ENCODE measurements at regions not wholly inside any gene's neighbourhood (a gene's known extent, or its start where the extent isn't known, plus 50 kb on each side); places are given as distances from the start of the nearest gene placed in this dataset.

DNA sequence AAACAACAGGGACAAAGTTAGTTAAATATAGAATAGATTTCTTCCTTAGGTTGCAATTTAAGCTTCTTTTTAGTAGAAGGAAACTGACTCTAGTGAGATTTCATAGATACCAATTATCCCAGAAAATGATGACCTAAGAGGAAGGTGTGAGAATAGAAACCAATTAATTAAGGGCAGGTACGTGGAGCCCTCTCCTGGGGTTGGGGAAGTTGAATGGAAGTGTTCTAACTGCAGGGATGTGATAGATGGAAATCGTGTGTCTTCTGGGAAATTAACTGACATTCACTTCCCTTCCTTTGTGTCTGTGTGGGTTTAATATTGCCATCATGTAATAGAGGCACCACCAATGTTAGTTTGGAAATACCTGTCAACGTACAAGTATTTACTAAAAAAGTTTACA, 204.1 kb upstream of the ANK2 start:
- no CpG with 5 or more reads among the region's 3 CpGs for WGBS (ENCODE audit: extremely low coverage, insufficient read length, low lambda C conversion rate)
- Histone ChIP-seq H3T11ph (ENCODE audit: low read length) (no peak overlapping the region), H4K91ac (ENCODE audit: insufficient read length, low read depth, low read length) (no peak overlapping the region), H3K79me2 (ENCODE audit: insufficient read depth, low read length) (peaks cover 3% of the 10 kb centered on the region; the same call in 1 of the 2 replicates), H3K4ac (ENCODE audit: low read depth, low read length) (no peak overlapping the region), H3K23ac (ENCODE audit: insufficient read length, low read depth, low read length) (no peak overlapping the region), H4K20me1 (ENCODE audit: control insufficient read depth, insufficient read depth, insufficient read length) (no peaks in the 10 kb centered on the region), H3K27me3 (ENCODE audit: insufficient read depth, low read length) (no peaks in the 10 kb centered on the region), H2AK5ac (ENCODE audit: insufficient read length, low read length) (no peak overlapping the region), H2BK15ac (ENCODE audit: low read depth, low read length) (no peak overlapping the region), H3K9ac (ENCODE audit: extremely low read depth, insufficient read length, low read length) (no peak overlapping the region), H3K4me2 (ENCODE audit: insufficient read depth, insufficient read length, low read length) (no peak overlapping the region), H3K56ac (ENCODE audit: insufficient read length, low read depth, low read length) (no peak overlapping the region), H2AFZ (ENCODE audit: low read length) (no peak overlapping the region), H4K8ac (replicated peaks; ENCODE audit: insufficient read length, low read depth, low read length) (no peak overlapping the region), H2BK120ac (ENCODE audit: low read depth, low read length, poor library complexity, severe bottlenecking) (no peak overlapping the region), H3K4me1 (ENCODE audit: insufficient read depth, low read length) (peaks cover 3% of the 10 kb centered on the region; the same call in 1 of the 2 replicates), H3K23me2 (ENCODE audit: insufficient read length, low read depth, low read length, poor library complexity, severe bottlenecking) (no peaks in the 10 kb centered on the region), H3K18ac (ENCODE audit: insufficient read length, low read depth, low read length) (no peak overlapping the region), H3K27ac (ENCODE audit: insufficient read length, low read depth, low read length) (no peak overlapping the region), H2BK20ac (ENCODE audit: low read depth, low read length, poor library complexity, severe bottlenecking) (no peak overlapping the region), H3K14ac (ENCODE audit: insufficient read depth, low read length) (no peak overlapping the region), H4K5ac (ENCODE audit: insufficient read length, low read depth, low read length) (no peak overlapping the region), H3K9me3 (ENCODE audit: control insufficient read depth, low read depth, low read length) (no peaks in the 10 kb centered on the region), H2BK5ac (ENCODE audit: insufficient read length, low read length) (no peak overlapping the region), H3K79me1 (ENCODE audit: insufficient read depth, low read depth, low read length, poor library complexity, severe bottlenecking) (no peaks in the 10 kb centered on the region), H2BK12ac (ENCODE audit: insufficient read length, low read depth, low read length) (no peak overlapping the region)
- TF ChIP-seq, protein P1, sequence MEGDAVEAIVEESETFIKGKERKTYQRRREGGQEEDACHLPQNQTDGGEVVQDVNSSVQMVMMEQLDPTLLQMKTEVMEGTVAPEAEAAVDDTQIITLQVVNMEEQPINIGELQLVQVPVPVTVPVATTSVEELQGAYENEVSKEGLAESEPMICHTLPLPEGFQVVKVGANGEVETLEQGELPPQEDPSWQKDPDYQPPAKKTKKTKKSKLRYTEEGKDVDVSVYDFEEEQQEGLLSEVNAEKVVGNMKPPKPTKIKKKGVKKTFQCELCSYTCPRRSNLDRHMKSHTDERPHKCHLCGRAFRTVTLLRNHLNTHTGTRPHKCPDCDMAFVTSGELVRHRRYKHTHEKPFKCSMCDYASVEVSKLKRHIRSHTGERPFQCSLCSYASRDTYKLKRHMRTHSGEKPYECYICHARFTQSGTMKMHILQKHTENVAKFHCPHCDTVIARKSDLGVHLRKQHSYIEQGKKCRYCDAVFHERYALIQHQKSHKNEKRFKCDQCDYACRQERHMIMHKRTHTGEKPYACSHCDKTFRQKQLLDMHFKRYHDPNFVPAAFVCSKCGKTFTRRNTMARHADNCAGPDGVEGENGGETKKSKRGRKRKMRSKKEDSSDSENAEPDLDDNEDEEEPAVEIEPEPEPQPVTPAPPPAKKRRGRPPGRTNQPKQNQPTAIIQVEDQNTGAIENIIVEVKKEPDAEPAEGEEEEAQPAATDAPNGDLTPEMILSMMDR (conservative IDR thresholded peaks at IDR 0.05), result no peak
- Mint-ChIP-seq H3K27ac (no peak overlapping the region; a peak in 1 of 7 replicates), H3K9me3 (no peaks in the 10 kb centered on the region), H3K4me1 (peaks cover 13 to 16% of the 10 kb centered on the region in 2 experiments), H3K4me3 (no peak overlapping the region), H3K27me3 (ENCODE audit: low read depth) (no peaks in the 10 kb centered on the region), H3K36me3 (ENCODE audit: insufficient read depth in 1 of 3, low read depth in 3 of 3) (peaks cover 2 to 5% (median 3%) of the 10 kb centered on the region in 3 experiments; a peak in 5 of 7 replicates)
- no peak for DNase-seq

Measured in H9 (cell line).